Spinal cord (tissue), 9 donors: ENCODE measurements at regions not wholly inside any gene's neighbourhood (a gene's known extent, or its start where the extent isn't known, plus 50 kb on each side); places are given as distances from the start of the nearest gene placed in this dataset.
"Not testable (repeated sequence)": the region's sequence is repeated elsewhere in the genome, so short reads cannot be mapped to it uniquely, and the experiment has no call there.

Experiments
- DNase-seq, 6 donors: peaks; one replicate each; pipeline versions ENCODE4 v3.0.0 to v3.0.0-alpha.2; 2013 to 2015; ENCODE audit warnings: low spot score in 6 of 6, low read depth in 4 of 6
- H3K27ac ChIP-seq: one replicate; pipeline ENCODE4 v1.5.1; 2013; ENCODE audit warnings: low read depth, low read length, control low read depth
- H3K27me3 ChIP-seq: one replicate; pipeline ENCODE4 v1.6.1; 2013; ENCODE audit warnings: low read length; ENCODE audit not compliant: control insufficient read depth, insufficient read depth
- H3K36me3 ChIP-seq: one replicate; pipeline ENCODE4 v1.6.1; 2013; ENCODE audit warnings: low read length; ENCODE audit not compliant: control insufficient read depth, insufficient read depth
- H3K4me1 ChIP-seq: one replicate; pipeline ENCODE4 v1.6.1; 2013; ENCODE audit warnings: low read length; ENCODE audit not compliant: control insufficient read depth, insufficient read depth
- H3K4me3 ChIP-seq: one replicate; pipeline ENCODE4 v1.5.1; 2013; ENCODE audit warnings: low read depth, low read length, control low read depth
- H3K9me3 ChIP-seq: one replicate; pipeline ENCODE4 v1.6.1; 2013; ENCODE audit warnings: low read length; ENCODE audit not compliant: control insufficient read depth, insufficient read depth
- WGBS: methylation state at CpG from one replicate; pipeline ENCODE4 v1.1.5; 2013; ENCODE audit warnings: missing lambda C conversion rate; ENCODE audit not compliant: insufficient coverage; 5-methylcytosine and 5-hydroxymethylcytosine counted together
- donor health status: healthy.

DNA sequence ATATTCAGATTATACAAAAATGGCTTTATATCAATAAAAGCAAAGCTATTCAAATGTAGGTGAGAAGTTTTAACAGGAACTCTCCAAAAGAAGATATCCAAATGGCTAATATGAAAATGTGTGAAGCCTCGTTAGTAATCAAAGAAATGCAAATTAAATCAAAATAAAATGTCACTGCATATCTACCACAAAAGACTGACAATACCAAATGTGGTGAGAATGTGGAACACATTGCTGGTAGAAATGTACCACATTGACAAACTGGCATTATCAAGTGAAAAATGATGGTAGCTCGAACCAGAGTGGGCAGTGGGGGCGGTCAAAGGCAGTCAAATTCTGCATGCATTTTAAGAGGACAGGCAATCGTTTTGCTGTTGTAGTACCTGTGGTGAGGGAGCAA is 1012.7 kb downstream of the TDRD15 start:
- H3K9me3 ChIP-seq: no peaks in the 10 kb centered on the region
- H3K4me3 ChIP-seq: no peak overlapping the region
- H3K27ac ChIP-seq: no peak overlapping the region
- WGBS: 69% methylated on average over 2 of the region's 4 CpGs
- DNase-seq: peak in 1 of 6 donors; percentile 65
- no peaks in the 10 kb centered on the region for H3K27me3 ChIP-seq
- no peaks in the 10 kb centered on the region for H3K4me1 ChIP-seq
- no peaks in the 10 kb centered on the region for H3K36me3 ChIP-seq

DNA sequence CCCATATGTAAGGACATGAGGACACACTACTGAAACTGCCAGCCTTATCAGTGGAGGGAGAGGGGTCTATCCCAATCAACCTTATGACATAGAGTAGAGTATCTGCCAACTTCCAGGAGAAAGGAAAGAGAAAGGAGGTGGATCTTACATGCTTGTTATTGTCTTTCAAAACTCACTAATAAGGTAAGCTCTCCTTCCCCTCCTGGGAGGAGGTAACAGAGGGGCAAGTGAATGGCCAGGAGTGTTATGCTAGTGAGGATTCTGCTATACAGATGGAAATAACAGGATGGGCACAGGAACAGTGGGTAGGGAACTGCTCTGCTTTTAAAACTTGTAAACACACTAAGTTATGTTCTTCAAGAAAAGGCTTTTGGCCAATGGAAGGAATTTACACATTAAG is 1020.1 kb downstream of the TDRD15 start:
- Histone ChIP-seq H3K27me3 (no peaks in the 10 kb centered on the region), H3K36me3 (no peaks in the 10 kb centered on the region), H3K9me3 (peaks cover 1% of the 10 kb centered on the region), H3K4me3 (no peak overlapping the region), H3K4me1 (no peaks in the 10 kb centered on the region), H3K27ac (no peak overlapping the region)
- DNase-seq: no peak

DNA sequence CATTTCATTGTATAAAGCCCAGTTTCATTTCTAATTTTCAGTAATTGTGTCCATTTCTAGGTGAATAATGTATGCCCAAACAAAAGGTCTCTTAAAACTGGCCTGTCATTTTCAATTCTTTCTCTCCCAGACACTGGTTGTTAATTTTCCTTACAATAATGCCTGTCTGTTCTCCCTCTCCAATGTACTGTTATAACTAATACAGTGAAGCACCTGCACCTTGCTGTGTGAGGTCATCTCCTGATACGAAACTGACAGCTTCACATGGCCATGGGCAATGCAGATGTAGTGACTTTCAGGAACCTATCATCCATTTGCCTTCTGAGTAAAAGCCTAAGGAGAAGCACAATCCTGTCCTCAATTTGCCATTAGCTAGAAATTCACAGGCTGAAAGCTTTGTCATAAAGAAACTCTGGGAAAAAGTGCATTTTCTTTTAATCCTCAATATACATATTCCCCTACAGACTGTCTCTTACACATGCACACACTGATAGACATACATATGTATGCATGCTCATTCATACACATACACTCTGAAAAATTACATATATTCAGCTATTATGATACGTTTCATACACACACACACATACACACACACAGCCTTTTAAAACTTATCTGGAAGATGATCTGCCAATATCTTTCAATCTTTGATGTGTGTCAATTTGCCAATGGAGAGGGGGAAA is 1030.3 kb downstream of the TDRD15 start:
- H3K36me3 ChIP-seq: no peaks in the 10 kb centered on the region
- no peaks in the 10 kb centered on the region for H3K9me3 ChIP-seq
- no peak overlapping the region for H3K27ac ChIP-seq
- H3K4me3 ChIP-seq: no peak overlapping the region
- no CpG with 5 or more reads among the region's 2 CpGs for WGBS
- H3K27me3 ChIP-seq: no peaks in the 10 kb centered on the region
- peak in 2 of 6 donors; percentile 3 to 53 for DNase-seq
- H3K4me1 ChIP-seq: no peaks in the 10 kb centered on the region

DNA sequence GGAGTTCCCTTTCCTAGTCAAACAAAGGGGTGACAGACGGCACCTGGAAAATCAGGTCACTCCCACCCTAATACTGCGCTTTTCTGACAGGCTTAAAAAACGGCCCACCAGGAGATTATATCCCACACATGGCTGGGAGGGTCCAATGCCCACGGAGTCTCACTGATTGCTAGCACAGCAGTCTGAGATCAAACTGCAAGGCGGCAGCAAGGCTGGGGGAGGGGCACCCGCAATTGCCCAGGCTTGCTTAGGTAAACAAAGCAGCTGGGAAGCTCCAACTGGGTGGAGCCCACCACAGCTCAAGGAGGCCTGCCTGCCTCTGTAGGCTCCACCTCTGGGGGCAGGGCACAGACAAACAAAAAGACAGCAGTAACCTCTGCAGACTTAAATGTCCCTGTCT is 1032.9 kb downstream of the TDRD15 start:
- H3K4me3 ChIP-seq, DNase-seq, H3K4me1 ChIP-seq, H3K27ac ChIP-seq, H3K27me3 ChIP-seq, H3K9me3 ChIP-seq, H3K36me3 ChIP-seq: not testable (repeated sequence)
- WGBS: 94% methylated on average over 3 of the region's 6 CpGs

DNA sequence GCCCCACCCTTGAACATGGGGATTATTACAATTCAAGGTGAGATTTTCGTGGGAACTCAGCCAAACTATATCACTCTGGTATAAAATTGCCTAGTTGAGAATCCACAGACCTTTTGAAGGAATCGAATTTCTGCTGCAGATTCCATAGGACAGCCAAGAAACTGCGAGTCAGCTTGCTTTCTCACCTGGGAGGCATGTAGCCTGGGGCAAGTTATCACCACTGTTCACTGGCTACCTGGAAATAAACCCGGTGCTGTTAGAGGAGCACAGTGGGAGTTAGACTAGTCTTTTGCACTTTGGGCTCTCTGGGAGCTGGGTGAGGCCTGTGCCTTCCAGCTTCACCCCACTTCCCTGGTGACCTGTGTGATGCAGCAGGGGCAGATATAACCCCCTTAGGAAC is 1043.5 kb downstream of the TDRD15 start:
- H3K27ac ChIP-seq: no peak overlapping the region
- H3K4me1 ChIP-seq: no peaks in the 10 kb centered on the region
- no peak for DNase-seq
- H3K36me3 ChIP-seq: no peaks in the 10 kb centered on the region
- H3K4me3 ChIP-seq: no peak overlapping the region
- H3K9me3 ChIP-seq: no peaks in the 10 kb centered on the region
- WGBS: 91% methylated on average over 3 of the region's 4 CpGs
- no peaks in the 10 kb centered on the region for H3K27me3 ChIP-seq

DNA sequence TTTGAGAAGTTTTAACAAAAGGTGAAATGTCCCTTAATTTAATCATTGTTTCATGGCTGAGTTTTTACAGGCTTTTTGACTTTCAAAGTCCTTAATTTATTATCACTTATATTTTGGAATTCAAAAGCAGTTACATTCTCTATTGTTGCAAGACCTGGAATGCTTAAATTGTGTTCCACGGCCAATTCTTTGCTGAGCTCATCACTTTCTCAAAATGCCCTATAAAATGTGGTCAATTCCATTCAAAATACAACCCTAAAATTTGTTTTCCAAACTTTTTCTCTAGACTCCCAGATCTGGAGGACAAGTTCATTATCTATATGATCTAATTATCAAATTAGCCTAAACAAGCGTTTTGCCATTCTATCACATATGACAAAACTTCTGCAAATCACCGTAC is 1051.2 kb downstream of the TDRD15 start:
- DNase-seq: no peak
- Histone ChIP-seq H3K27me3 (no peaks in the 10 kb centered on the region), H3K36me3 (no peaks in the 10 kb centered on the region), H3K9me3 (no peaks in the 10 kb centered on the region), H3K27ac (no peak overlapping the region), H3K4me3 (no peak overlapping the region), H3K4me1 (no peaks in the 10 kb centered on the region)
- 100% methylated on average over 1 of the region's 3 CpGs for WGBS

DNA sequence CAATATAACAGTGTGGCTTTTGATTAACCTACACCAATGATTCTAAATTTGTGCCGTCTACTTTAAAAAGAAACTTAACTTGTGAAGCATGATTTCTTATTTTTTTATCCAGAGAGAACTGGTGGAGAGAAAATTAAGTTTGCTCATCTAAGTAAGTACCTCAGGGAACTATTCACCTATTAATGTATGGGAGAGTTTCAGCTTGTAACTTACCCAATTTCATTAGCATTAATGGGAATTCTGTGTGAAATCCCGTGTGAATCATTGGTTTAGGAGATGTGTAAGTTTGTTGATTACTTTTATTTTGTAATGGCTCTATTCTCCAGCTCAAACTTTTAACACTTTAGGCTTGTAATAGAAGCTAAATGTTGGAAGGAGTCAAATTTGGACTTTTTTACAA is 1061.5 kb downstream of the TDRD15 start:
- Histone ChIP-seq H3K4me3 (no peak overlapping the region), H3K36me3 (no peaks in the 10 kb centered on the region), H3K4me1 (no peaks in the 10 kb centered on the region), H3K9me3 (no peaks in the 10 kb centered on the region), H3K27me3 (no peaks in the 10 kb centered on the region), H3K27ac (no peak overlapping the region)
- no CpG with 5 or more reads among the region's 2 CpGs for WGBS
- peak in 1 of 6 donors; percentile 75 for DNase-seq

DNA sequence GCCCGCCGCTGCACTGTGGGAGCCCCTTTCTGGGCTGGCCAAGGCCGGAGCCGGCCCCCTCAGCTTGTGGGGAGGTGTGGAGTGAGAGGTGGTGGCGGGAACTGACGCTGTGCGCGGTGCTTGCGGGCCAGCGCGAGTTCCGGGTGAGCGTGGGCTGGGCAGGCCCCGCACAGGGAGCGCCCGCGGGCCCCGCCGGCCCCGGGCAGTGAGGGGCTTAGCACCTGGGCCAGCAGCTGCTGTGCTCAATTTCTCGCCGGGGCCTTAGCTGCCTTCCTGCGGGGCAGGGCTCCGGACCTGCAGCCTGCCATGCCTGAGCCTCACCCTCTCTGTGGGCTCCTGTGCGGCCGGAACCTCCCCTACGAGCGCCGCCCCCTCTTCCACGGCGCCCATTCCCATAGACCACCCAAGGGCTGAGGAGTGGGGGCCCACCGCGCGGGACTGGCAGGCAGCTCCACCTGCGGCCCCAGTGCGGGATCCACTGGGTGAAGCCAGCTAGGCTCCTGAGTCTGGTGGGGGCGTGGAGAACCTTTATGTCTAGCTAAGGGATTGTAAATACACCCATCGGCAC is 1062.6 kb downstream of the TDRD15 start:
- not testable (repeated sequence) for H3K27ac ChIP-seq, H3K36me3 ChIP-seq, H3K27me3 ChIP-seq, H3K4me3 ChIP-seq, DNase-seq, H3K9me3 ChIP-seq, H3K4me1 ChIP-seq
- 97% methylated on average over 36 of the region's 38 CpGs for WGBS

DNA sequence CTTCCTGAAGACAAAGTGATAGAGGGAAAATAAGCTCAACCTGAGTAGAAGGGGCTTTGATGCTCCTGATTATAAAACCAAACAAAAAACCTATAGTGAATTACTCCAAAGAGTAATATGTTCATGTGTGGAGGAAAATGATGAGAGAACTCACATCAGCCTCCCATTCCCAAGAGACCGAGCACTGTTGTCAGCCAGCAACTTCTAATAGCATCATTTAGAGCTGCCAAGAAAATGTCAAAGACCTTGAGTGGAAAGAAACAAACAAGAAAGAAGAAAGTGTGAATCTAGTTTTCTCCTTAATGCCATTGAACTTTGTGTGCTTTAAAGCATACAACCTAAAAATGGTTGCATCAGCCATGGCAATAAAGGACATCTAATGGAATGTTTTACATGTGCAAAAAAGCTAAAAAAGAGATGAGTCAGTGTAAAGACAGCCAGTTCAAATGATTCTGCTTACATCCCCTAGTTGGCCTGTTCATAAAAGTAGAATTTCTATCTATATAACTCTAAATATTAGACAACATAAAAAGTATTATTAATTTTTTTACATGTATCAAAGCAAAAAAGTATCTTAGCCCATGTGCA is 1066.2 kb downstream of the TDRD15 start:
- Histone ChIP-seq H3K4me3 (no peak overlapping the region), H3K27ac (no peak overlapping the region), H3K36me3 (no peaks in the 10 kb centered on the region), H3K27me3 (no peaks in the 10 kb centered on the region), H3K9me3 (no peaks in the 10 kb centered on the region), H3K4me1 (no peaks in the 10 kb centered on the region)
- no CpG with 5 or more reads among the region's 1 CpG for WGBS
- peak in 1 of 6 donors; percentile 47 for DNase-seq

GRCh38 chr2:22194218-22194617 is 1070.5 kb downstream of the TDRD15 start:
- no CpG with 5 or more reads among the region's 1 CpG for WGBS
- no peaks in the 10 kb centered on the region for H3K9me3 ChIP-seq
- DNase-seq: no peak

More at GRCh38 chr2:22194218-22194617, 1070.5 kb downstream of the TDRD15 start:
- Histone ChIP-seq H3K27me3 (no peaks in the 10 kb centered on the region), H3K4me3 (no peak overlapping the region), H3K4me1 (no peaks in the 10 kb centered on the region), H3K27ac (no peak overlapping the region), H3K36me3 (no peaks in the 10 kb centered on the region)
